H1 (cell line): ENCODE measurements at regions not wholly inside any gene's neighbourhood (a gene's known extent, or its start where the extent isn't known, plus 50 kb on each side); places are given as distances from the start of the nearest gene placed in this dataset.

Experiments used
- CTCF ChIA-PET: fragments of 300-600 bp; sonication (Branson Sonifier 250); formaldehyde crosslinking; loops from one replicate; lab custom pipeline; 2021; ENCODE audit not compliant: partially characterized antibody; lab: Charles Lee
- POLR2A ChIA-PET: fragments of 300-600 bp; sonication (Branson Sonifier 250); formaldehyde crosslinking; loops from one replicate; lab custom pipeline; 2021; ENCODE audit warnings: inconsistent platforms; ENCODE audit not compliant: partially characterized antibody; lab: Charles Lee
- DNase-seq, 2 experiments: peaks; one replicate each; pipeline versions ENCODE4 v3.0.0 to v3.0.0-alpha.2; 2010 to 2022; ENCODE audit warnings: low spot score in 2 of 2, low read depth in 1 of 2, mixed read lengths in 1 of 2
- FAIRE-seq: peaks from 2 replicates; lab custom pipeline; 2011; peaks lifted over from hg19 to GRCh38; lab: Jason Lieb, UNC
- H2AFZ ChIP-seq: 2 replicates; pipeline ENCODE4 v1.8.1; 2012; ENCODE audit warnings: low read length, inconsistent platforms
- H2AK5ac ChIP-seq: 2 replicates; pipeline ENCODE4 v1.6.1; 2013; ENCODE audit warnings: low read depth, low read length
- H2BK120ac ChIP-seq: replicated peaks from 2 replicates; pipeline ENCODE3; 2013; ENCODE audit warnings: low read depth, low read length, inconsistent platforms
- H2BK12ac ChIP-seq: 2 replicates; pipeline ENCODE4 v1.6.1; 2013; ENCODE audit warnings: low read depth, low read length
- H2BK15ac ChIP-seq: 2 replicates; pipeline ENCODE4 v1.6.1; 2013; ENCODE audit warnings: low read length
- H2BK20ac ChIP-seq: 2 replicates; pipeline ENCODE4 v1.6.1; 2013; ENCODE audit warnings: low read length
- H2BK5ac ChIP-seq: 2 replicates; pipeline ENCODE4 v1.6.1; 2013; ENCODE audit warnings: low read depth, low read length
- H3K14ac ChIP-seq: 2 replicates; pipeline ENCODE4 v1.6.1; 2013; ENCODE audit warnings: inconsistent platforms; ENCODE audit not compliant: insufficient read length
- H3K18ac ChIP-seq: 2 replicates; pipeline ENCODE4 v1.6.1; 2013; ENCODE audit warnings: low read length; ENCODE audit errors: extremely low read depth
- H3K23ac ChIP-seq: 2 replicates; pipeline ENCODE4 v1.6.1; 2013; ENCODE audit warnings: inconsistent platforms; ENCODE audit not compliant: insufficient read length
- H3K23me2 ChIP-seq: 2 replicates; pipeline ENCODE4 v1.6.1; 2013; ENCODE audit warnings: low read depth, low read length
- H3K27ac ChIP-seq: 2 replicates; pipeline ENCODE4 v1.6.1; 2011; ENCODE audit warnings: low read depth, low read length, inconsistent platforms
- H3K27me3 ChIP-seq, 4 experiments: replicated peaks in 1 of 4; 1 replicate in 1 of 4; 2 replicates in 3 of 4; pipeline versions ENCODE4 v1.6.1 to v1.8.1; 2011 to 2013; ENCODE audit warnings: low read length in 3 of 4, mild to moderate bottlenecking in 3 of 4, inconsistent platforms in 2 of 4, mixed read lengths in 2 of 4, moderate library complexity in 1 of 4; ENCODE audit not compliant: control insufficient read depth in 3 of 4, insufficient read depth in 3 of 4; ENCODE audit errors: extremely low read depth in 1 of 4
- H3K36me3 ChIP-seq, 4 experiments: 2 replicates each; pipeline versions ENCODE4 v1.6.1 to v1.8.1; 2011 to 2013; ENCODE audit warnings: mild to moderate bottlenecking in 4 of 4, low read length in 3 of 4, moderate library complexity in 2 of 4, control low read depth in 1 of 4, inconsistent platforms in 1 of 4; ENCODE audit not compliant: insufficient read depth in 4 of 4, control insufficient read depth in 2 of 4
- H3K4ac ChIP-seq: replicated peaks from 2 replicates; pipeline ENCODE3; 2013; ENCODE audit warnings: low read length, low read depth, mixed read lengths, inconsistent platforms; ENCODE audit not compliant: insufficient read length
- H3K4me1 ChIP-seq, 4 experiments: replicated peaks in 1 of 4; 1 replicate in 1 of 4; 2 replicates in 3 of 4; pipeline versions ENCODE4 v1.6.1 to v1.8.1; 2011 to 2013; ENCODE audit warnings: low read length in 3 of 4, inconsistent platforms in 2 of 4, mixed read lengths in 1 of 4; ENCODE audit not compliant: insufficient read depth in 4 of 4, control insufficient read depth in 3 of 4
- H3K4me2 ChIP-seq, 2 experiments: 2 replicates each; pipeline versions ENCODE4 v1.6.1 to v1.8.1; 2011 to 2013; ENCODE audit warnings: low read depth in 2 of 2, low read length in 2 of 2, control low read depth in 1 of 2, inconsistent platforms in 1 of 2, mild to moderate bottlenecking in 1 of 2; ENCODE audit not compliant: insufficient read depth in 1 of 2
- H3K4me3 ChIP-seq, 4 experiments: fragments of 200-600, 300-600 bp in 1 of 4; sonication (generic), shearing (Covaris generic), sonication (Bioruptor Twin) in 1 of 4; 2 replicates each; pipeline versions ENCODE4 v1.5.1 to v1.8.1; 2011 to 2016; ENCODE audit warnings: low read length in 4 of 4, low read depth in 3 of 4, control low read depth in 2 of 4, inconsistent platforms in 2 of 4, mild to moderate bottlenecking in 2 of 4, mixed read lengths in 1 of 4, moderate library complexity in 1 of 4; ENCODE audit not compliant: insufficient read depth in 2 of 4; ENCODE audit errors: extremely low read depth in 1 of 4
- H3K56ac ChIP-seq: replicated peaks from 2 replicates; pipeline ENCODE3; 2013; ENCODE audit warnings: low read depth, mild to moderate bottlenecking, mixed read lengths, low read length, inconsistent platforms; ENCODE audit not compliant: insufficient read length
- H3K79me1 ChIP-seq: 2 replicates; pipeline ENCODE4 v1.6.1; 2013; ENCODE audit warnings: low read depth, low read length, control low read depth
- H3K79me2 ChIP-seq, 2 experiments: 2 replicates each; pipeline versions ENCODE4 v1.6.1 to v1.8.1; 2012 to 2013; ENCODE audit warnings: low read length in 2 of 2, mild to moderate bottlenecking in 2 of 2, inconsistent platforms in 1 of 2; ENCODE audit not compliant: insufficient read depth in 2 of 2, control insufficient read depth in 1 of 2
- H3K9ac ChIP-seq, 4 experiments: replicated peaks in 1 of 4; 1 replicate in 1 of 4; 2 replicates in 3 of 4; pipeline versions ENCODE4 v1.6.1 to v1.8.1; 2011 to 2013; ENCODE audit warnings: low read depth in 3 of 4, low read length in 3 of 4, control low read depth in 2 of 4, mild to moderate bottlenecking in 2 of 4, moderate library complexity in 2 of 4, inconsistent platforms in 1 of 4; ENCODE audit errors: extremely low read depth in 1 of 4
- H3K9me3 ChIP-seq, 2 experiments: 2 replicates each; pipeline versions ENCODE4 v1.6.1 to v1.8.1; 2012 to 2013; ENCODE audit warnings: mild to moderate bottlenecking in 2 of 2, moderate library complexity in 2 of 2, control low read depth in 1 of 2, inconsistent platforms in 1 of 2, low read depth in 1 of 2, low read length in 1 of 2, mixed read lengths in 1 of 2; ENCODE audit not compliant: insufficient read depth in 2 of 2
- H4K20me1 ChIP-seq, 2 experiments: replicated peaks in 1 of 2; 2 replicates each; pipeline versions ENCODE3 to v1.8.1; 2011 to 2013; ENCODE audit warnings: inconsistent platforms in 2 of 2, low read length in 2 of 2, mild to moderate bottlenecking in 1 of 2; ENCODE audit not compliant: insufficient read depth in 2 of 2, control insufficient read depth in 1 of 2
- H4K5ac ChIP-seq: 2 replicates; pipeline ENCODE4 v1.6.1; 2013; ENCODE audit warnings: low read length, low read depth, mixed read lengths, inconsistent platforms; ENCODE audit not compliant: insufficient read length
- H4K8ac ChIP-seq: 2 replicates; pipeline ENCODE4 v1.8.0; 2013; ENCODE audit warnings: mild to moderate bottlenecking, moderate library complexity, low read length, inconsistent platforms; ENCODE audit not compliant: insufficient read depth; ENCODE audit errors: extremely low read depth
- H4K91ac ChIP-seq: replicated peaks from 2 replicates; pipeline ENCODE3; 2013; ENCODE audit warnings: low read length, mixed read lengths, inconsistent platforms; ENCODE audit not compliant: insufficient read length
- ATF2 ChIP-seq: IDR thresholded peaks from 2 replicates; pipeline ENCODE4 v1.6.1; 2012; ENCODE audit warnings: low read length, inconsistent platforms
- CBX5 ChIP-seq: fragments of 300-800, 300-1000 bp; sonication (generic); IDR thresholded peaks from 2 replicates; pipeline ENCODE4 v1.7.1; 2016; ENCODE audit warnings: antibody characterized with exemption, low read length, low read depth
- CHD1 ChIP-seq: IDR thresholded peaks from 2 replicates; pipeline ENCODE4 v1.6.1; 2012; ENCODE audit warnings: low read depth, low read length, improper control_type of control experiment
- KDM5A ChIP-seq: fragments of 200-600 bp; IDR thresholded peaks from 2 replicates; pipeline ENCODE4 v1.7.1; 2012; ENCODE audit warnings: mild to moderate bottlenecking, low read length, inconsistent platforms, mixed read lengths
- MAFK ChIP-seq: IDR thresholded peaks from 2 replicates; pipeline ENCODE4 v1.6.1; 2012; ENCODE audit warnings: low read depth, mild to moderate bottlenecking, improper control_type of control experiment, low read length
- MAX ChIP-seq: IDR thresholded peaks from 2 replicates; pipeline ENCODE4 v1.6.1; 2012; ENCODE audit warnings: inconsistent platforms
- RAD21 ChIP-seq, 2 experiments: IDR thresholded peaks in 1 of 2; conservative IDR thresholded peaks in 1 of 2; 2 replicates each; pipeline ENCODE4 v1.6.1; 2011; ENCODE audit warnings: low read depth in 2 of 2, low read length in 2 of 2, improper control_type of control experiment in 1 of 2, inconsistent platforms in 1 of 2, mild to moderate bottlenecking in 1 of 2, moderate library complexity in 1 of 2
- RBBP5 ChIP-seq: IDR thresholded peaks from 2 replicates; pipeline ENCODE4 v1.7.1; 2012; ENCODE audit warnings: low read depth, mild to moderate bottlenecking, inconsistent platforms, low read length, moderate library complexity, borderline replicate concordance
- SP1 ChIP-seq: IDR thresholded peaks from 2 replicates; pipeline ENCODE4 v1.6.1; 2011; ENCODE audit warnings: low read depth, low read length
- SP2 ChIP-seq: IDR thresholded peaks from 2 replicates; pipeline ENCODE4 v1.6.1; 2012; ENCODE audit warnings: mild to moderate bottlenecking, low read length, inconsistent platforms
- SUZ12 ChIP-seq: fragments of 200-600 bp; sonication (generic); IDR thresholded peaks from 2 replicates; pipeline ENCODE4 v1.6.1; 2012; ENCODE audit warnings: mild to moderate bottlenecking, inconsistent platforms, low read length, moderate library complexity, mixed read lengths
- TAF7 ChIP-seq: optimal IDR thresholded peaks from 2 replicates; pipeline ENCODE3; 2011; ENCODE audit warnings: low read depth, mild to moderate bottlenecking, inconsistent platforms, low read length, moderate library complexity, borderline replicate concordance
- TCF12 ChIP-seq: IDR thresholded peaks from 2 replicates; pipeline ENCODE4 v1.6.1; 2011; ENCODE audit warnings: low read depth, mild to moderate bottlenecking, low read length
- whole genome bisulfite sequencing, 2 experiments: shearing (Covaris generic) in 1 of 2; methylation state at CpG; one replicate each; pipeline versions ENCODE4 v1.1.6 to v1.1.7; 2013 to 2015; ENCODE audit warnings: low lambda C conversion rate in 2 of 2, mixed read lengths in 2 of 2, inconsistent platforms in 1 of 2, low coverage in 1 of 2, missing lambda C conversion rate in 1 of 2; ENCODE audit not compliant: insufficient replicate concordance in 2 of 2, insufficient coverage in 1 of 2, insufficient read length in 1 of 2; ENCODE audit errors: extremely low coverage in 1 of 2, missing lambda C conversion rate in 1 of 2; 5-methylcytosine and 5-hydroxymethylcytosine counted together

DNA sequence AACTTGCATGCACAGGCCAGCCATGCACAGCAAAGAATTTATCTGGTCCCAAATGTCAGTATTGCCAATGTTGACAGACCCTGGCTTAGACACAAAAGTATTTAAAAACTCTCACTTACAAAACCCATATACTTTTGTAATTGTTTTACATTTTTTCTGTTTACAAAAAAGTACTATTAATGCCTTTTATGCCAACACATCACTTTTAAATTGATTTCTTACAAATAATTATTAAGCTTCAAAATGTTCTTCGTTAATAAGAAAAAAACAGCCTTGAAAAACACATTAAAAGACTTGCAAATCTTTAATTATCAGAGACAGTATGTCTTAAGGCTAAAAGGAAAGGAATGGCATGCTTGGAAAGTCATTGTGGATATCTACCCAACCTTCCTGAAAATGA, 181.3 kb upstream of the TWIST2 start:
- Histone ChIP-seq H2BK20ac (no peak overlapping the region), H3K9me3 (peaks cover 0 to 3% of the 10 kb centered on the region in 2 experiments; a peak in 1 of 4 replicates), H2BK120ac (no peak overlapping the region), H4K8ac (no peak overlapping the region), H2BK15ac (no peak overlapping the region), H4K20me1 (no peaks in the 10 kb centered on the region), H3K36me3 (no peaks in the 10 kb centered on the region), H2BK12ac (no peak overlapping the region), H3K27ac (no peak overlapping the region), H2AFZ (no peak overlapping the region), H3K79me1 (no peaks in the 10 kb centered on the region), H3K14ac (no peak overlapping the region), H3K79me2 (no peaks in the 10 kb centered on the region), H2AK5ac (no peak overlapping the region), H3K4me3 (no peak overlapping the region), H4K91ac (no peak overlapping the region), H3K9ac (no peak overlapping the region), H3K56ac (no peak overlapping the region), H3K23ac (no peak overlapping the region), H3K18ac (no peak overlapping the region), H2BK5ac (no peak overlapping the region), H3K4ac (no peak overlapping the region), H3K4me1 (no peaks in the 10 kb centered on the region), H4K5ac (no peak overlapping the region), H3K23me2 (no peaks in the 10 kb centered on the region), H3K27me3 (no peaks in the 10 kb centered on the region; a peak in 1 of 7 replicates), H3K4me2 (no peak overlapping the region)
- ChIA-PET POLR2A (no interaction called here), CTCF (no interaction called here)
- no peak for DNase-seq
- no peak for FAIRE-seq
- WGBS, 2 experiments: 31% methylated on average over 1 of the region's 1 CpG; no CpG with 5 or more reads in 1 of the 2 experiments
- TF ChIP-seq RBBP5: no peak
- no peak for TF ChIP-seq SP2
- no peak for TF ChIP-seq KDM5A
- TF ChIP-seq SP1: no peak
- no peak for TF ChIP-seq RAD21 (IDR thresholded peaks at IDR 0.05 in 1 of 2, conservative IDR thresholded peaks at IDR 0.05 in 1 of 2; ENCODE audit: low read depth in 2 of 2, low read length in 2 of 2)
- no peak for TF ChIP-seq MAFK
- no peak for TF ChIP-seq SUZ12
- TF ChIP-seq CBX5: no peak
- TF ChIP-seq MAX: no peak
- no peak for TF ChIP-seq TAF7
- no peak for TF ChIP-seq ATF2
- TF ChIP-seq CHD1: no peak
- no peak for TF ChIP-seq TCF12
